Activated CD4-positive, alpha-beta T cell treated with anti-CD3 and anti-CD28 coated beads, Interleukin-2, amount 50 U/mL, for 16 hours (primary cell): ENCODE measurements at regions not wholly inside any gene's neighbourhood (a gene's known extent, or its start where the extent isn't known, plus 50 kb on each side); places are given as distances from the start of the nearest gene placed in this dataset.
"Not testable (repeated sequence)": the region's sequence is repeated elsewhere in the genome, so short reads cannot be mapped to it uniquely, and the experiment has no call there.

Source experiments
- DNase-seq: peaks from one replicate; pipeline ENCODE4 v3.0.0-alpha.2; 2020

GRCh38 chr7:159207393-159207792 lies 62.7 kb upstream of the VIPR2 start:
- no peak for DNase-seq

- no peak for DNase-seq
Observed at GRCh38 chr7:159205833-159206232, 61.2 kb upstream of the VIPR2 start.

GRCh38 chr7:159204664-159205063 lies 60.0 kb upstream of the VIPR2 start:
- DNase-seq, result no peak

- DNase-seq, result not testable (repeated sequence)
Observed at GRCh38 chr7:159203253-159203652, 58.6 kb upstream of the VIPR2 start.

GRCh38 chr7:159201722-159202330 lies 57.2 kb upstream of the VIPR2 start:
- no peak for DNase-seq

- no peak for DNase-seq
Observed at GRCh38 chr7:159200421-159200820, 55.8 kb upstream of the VIPR2 start.

- no peak for DNase-seq
Observed at GRCh38 chr7:159198016-159198724, 53.5 kb upstream of the VIPR2 start.

DNA sequence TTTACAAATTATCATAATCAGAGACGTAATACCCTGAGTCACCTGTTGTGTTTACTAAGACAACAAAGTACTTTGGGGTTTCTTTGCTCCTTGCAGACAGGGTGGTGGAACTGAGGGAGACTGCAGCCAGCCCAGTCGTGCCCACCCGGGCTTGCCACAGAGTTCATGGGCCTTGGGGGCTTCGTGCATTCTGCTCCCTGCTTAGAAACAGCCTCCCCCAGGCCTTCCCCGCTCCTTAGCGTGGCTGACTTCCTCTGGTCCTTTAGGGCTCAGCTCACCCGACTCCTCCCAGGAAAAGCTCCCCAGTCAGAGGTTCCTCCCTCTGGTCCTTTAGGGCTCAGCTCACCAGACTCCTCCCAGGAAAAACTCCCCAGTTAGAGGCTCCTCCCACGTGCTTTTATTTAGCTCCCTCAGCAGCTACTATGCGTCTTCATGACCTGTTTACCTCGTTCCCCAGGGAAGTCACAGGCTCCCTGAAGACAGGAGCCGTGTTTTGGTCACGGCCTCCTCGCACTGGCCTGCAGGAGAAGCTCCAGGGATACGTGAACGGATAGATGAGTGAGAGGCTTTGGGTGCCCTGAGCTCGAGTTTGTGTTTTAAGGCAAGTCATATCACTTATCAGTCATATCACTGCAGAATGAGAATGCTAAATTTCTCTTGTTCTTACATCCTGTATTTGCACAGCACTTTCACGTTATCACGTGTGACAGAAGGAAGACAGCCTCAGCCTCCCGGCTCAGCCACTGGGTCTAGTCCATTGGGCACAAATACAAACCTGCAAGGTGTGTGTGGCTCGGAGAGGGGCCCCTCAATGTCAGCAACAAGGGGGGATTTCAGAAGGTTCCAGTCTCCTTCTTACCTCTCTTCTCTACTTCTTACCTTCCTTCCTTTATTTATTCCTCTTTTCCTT lies 52.7 kb upstream of the VIPR2 start:
- DNase-seq, result peak; percentile 74

DNA sequence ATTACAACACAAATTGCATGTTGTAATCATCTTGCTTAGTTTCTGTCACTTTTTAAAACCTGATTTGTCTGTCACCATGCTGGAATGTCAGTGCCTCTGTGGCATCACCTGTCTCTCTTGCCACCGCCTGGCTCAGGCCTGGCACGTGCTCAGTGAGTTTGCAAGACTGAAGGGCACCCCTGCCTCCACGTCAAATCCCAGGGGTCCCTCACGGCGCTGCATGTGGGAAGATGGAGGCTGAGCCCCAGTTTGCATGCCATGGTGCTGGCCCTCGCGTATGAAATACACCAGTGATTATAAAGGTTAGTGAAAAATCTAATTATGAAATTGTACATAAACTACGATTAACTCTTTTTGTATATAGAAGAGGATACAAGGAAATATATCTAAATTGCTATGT lies 51.9 kb upstream of the VIPR2 start:
- DNase-seq, result no peak

DNA sequence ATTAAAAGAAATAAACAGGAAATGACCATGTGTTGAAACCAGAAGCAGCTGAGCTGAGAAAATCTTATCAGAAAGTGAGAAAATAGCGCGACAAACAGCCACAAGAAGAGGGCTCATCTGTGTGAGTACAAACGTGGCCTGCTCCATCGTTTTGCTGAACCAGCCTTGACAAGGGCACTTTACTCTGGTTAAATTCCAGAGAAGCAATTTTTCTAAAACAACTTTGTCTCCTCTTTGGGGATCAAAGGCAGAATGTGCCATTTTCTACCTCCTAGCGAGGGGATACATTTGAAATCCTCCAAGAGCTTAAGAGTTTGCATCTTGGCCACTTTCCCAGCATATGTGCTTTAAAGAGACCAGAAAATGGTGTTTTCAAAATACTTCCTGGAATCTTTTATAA lies 51.3 kb upstream of the VIPR2 start:
- DNase-seq, result peak; percentile 38
